GM18867 (cell line): ENCODE measurements at regions not wholly inside any gene's neighbourhood (a gene's known extent, or its start where the extent isn't known, plus 50 kb on each side); places are given as distances from the start of the nearest gene placed in this dataset.
A peak's percentile ranks its signal among the peaks of the same experiment; 100 is the strongest.

Experiments used
- ATAC-seq: cut with Tn5 transposase; IDR thresholded peaks from one replicate; pipeline ENCODE4 v1.9.1; 2021; ENCODE audit warnings: mild to moderate bottlenecking, moderate library complexity; ENCODE audit not compliant: unreplicated experiment

GRCh38 chr1:34460193-34460592, 283.5 kb downstream of the C1orf94 start:
- ATAC-seq = no peak

- no peak for ATAC-seq
Observed at GRCh38 chr1:34470401-34470800, 284.4 kb upstream of the GJB5 start.

- no peak for ATAC-seq
Observed at GRCh38 chr1:34474566-34474965, 280.3 kb upstream of the GJB5 start.

- no peak for ATAC-seq
Observed at GRCh38 chr1:34476371-34476770, 278.5 kb upstream of the GJB5 start.

GRCh38 chr1:34477632-34478141, 277.2 kb upstream of the GJB5 start:
- ATAC-seq = no peak

- ATAC-seq = no peak
Observed at GRCh38 chr1:34478515-34479076, 276.3 kb upstream of the GJB5 start.

- no peak for ATAC-seq
Observed at GRCh38 chr1:34479731-34480130, 275.1 kb upstream of the GJB5 start.

- ATAC-seq = no peak
Observed at GRCh38 chr1:34488080-34488708, 266.7 kb upstream of the GJB5 start.

- no peak for ATAC-seq
Observed at GRCh38 chr1:34500451-34500850, 254.4 kb upstream of the GJB5 start.

GRCh38 chr1:34511802-34512201, 243.0 kb upstream of the GJB5 start:
- ATAC-seq = no peak

- no peak for ATAC-seq
Observed at GRCh38 chr1:34518146-34518699, 236.6 kb upstream of the GJB5 start.

GRCh38 chr1:34520111-34520510, 234.7 kb upstream of the GJB5 start:
- ATAC-seq = no peak

GRCh38 chr1:34524783-34525182, 230.1 kb upstream of the GJB5 start:
- ATAC-seq = no peak

GRCh38 chr1:34529935-34530859, 224.7 kb upstream of the GJB5 start:
- peak; percentile 50 for ATAC-seq

GRCh38 chr1:34532113-34532512, 222.7 kb upstream of the GJB5 start:
- no peak for ATAC-seq

- no peak for ATAC-seq
Observed at GRCh38 chr1:34538481-34538880, 216.4 kb upstream of the GJB5 start.

GRCh38 chr1:34547046-34547674, 207.7 kb upstream of the GJB5 start:
- ATAC-seq = no peak

GRCh38 chr1:34549199-34549598, 205.6 kb upstream of the GJB5 start:
- no peak for ATAC-seq

GRCh38 chr1:34578306-34578705, 176.5 kb upstream of the GJB5 start:
- ATAC-seq = no peak

- ATAC-seq = no peak
Observed at GRCh38 chr1:34582356-34582755, 172.5 kb upstream of the GJB5 start.

GRCh38 chr1:34587761-34588160, 167.1 kb upstream of the GJB5 start:
- no peak for ATAC-seq
